ENCODE measurements at regions not wholly inside any gene's neighbourhood (a gene's known extent, or its start where the extent isn't known, plus 50 kb on each side); places are given as distances from the start of the nearest gene placed in this dataset.
"Not testable (repeated sequence)": the region's sequence is repeated elsewhere in the genome, so short reads cannot be mapped to it uniquely, and the experiment has no call there.

DNA sequence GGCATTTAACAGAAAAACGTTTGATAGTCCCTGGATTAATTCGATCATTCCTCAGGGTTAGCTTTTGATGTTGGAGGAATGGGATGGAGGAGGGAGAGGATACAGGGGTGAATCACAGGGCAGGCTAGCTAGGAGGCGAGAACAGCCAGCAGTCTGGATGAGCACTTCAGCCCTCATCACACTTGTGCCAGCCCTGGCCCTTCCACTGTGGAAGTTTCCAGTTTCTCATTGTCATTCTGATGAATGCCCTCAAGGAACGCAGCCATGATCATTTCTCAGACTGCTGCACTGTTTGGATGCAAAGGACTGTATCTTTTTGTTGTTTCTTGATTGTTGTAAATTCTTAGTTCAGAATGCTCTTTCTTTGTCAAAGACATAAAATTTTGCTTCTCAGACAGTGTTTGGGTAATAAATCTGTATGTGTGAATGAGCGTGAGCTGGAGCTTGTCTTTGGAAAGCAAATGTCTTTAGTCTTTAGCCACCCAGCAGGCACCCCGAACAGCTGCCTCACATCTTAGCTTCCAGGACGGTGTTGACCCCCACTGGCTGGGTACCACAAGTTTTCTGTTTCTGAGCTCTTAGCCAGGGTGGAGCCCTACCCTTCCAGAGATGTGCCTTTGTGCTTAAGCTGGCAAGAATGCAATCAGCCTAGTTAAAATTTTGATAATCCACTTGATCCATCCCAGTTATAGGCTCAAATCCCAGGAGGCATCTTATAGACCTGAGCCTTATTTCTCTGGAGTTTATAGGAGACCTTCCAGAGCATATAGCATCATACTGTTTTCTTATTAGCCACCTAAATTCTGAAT, 121.1 kb downstream of the PDCD6IP start:
- no peak for DNase-seq

DNA sequence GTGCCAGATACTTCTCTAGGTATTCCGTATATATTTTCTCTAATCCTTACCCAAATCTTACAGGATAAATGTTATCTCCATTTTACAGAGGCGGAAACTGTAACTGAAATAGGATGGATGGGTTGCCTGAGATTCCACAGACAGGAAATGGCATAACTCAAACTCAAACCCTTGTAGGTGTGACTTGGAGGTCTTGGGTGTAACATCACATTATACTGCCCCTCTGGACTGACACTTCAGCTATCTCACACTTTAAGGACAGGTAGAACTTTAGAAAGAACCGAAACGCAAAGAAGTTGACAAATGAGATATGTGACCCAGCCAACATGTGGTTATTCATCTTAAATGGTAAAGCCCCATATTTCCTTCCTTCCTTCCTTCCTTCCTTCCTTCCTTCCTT, 122.1 kb downstream of the PDCD6IP start:
- no peak for DNase-seq

GRCh38 chr3:33921608-33922007, 123.2 kb downstream of the PDCD6IP start:
- DNase-seq, result no peak

DNA sequence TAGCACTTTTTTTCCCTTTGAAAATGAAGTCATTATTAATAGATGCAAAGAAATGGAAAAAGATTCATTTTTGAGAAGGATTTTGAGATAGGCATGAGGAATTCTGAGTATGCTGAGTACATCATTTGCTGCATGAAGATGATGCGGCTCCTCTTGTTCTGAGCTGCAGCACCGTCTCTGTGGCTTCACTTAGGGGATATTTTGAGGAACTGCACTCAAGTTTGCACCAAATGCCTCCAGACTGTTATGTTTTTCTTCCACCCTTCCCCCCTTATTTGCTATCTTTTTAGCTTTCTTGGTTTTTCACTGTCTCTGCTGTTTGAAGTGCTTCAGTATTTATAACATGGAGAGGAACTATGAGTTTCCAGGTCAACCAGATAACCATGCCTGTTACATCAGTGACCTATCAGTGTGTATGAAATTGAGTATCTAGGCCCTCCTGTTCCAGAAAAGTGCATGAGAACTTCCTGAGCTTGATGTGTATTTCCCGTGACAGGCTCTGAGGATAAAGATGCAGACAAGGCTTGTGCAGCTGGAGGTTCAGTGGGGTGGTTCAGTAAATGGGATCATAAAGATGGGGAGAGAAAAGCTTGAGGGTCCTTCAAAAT, 128.7 kb downstream of the PDCD6IP start:
- DNase-seq, result no peak

DNA sequence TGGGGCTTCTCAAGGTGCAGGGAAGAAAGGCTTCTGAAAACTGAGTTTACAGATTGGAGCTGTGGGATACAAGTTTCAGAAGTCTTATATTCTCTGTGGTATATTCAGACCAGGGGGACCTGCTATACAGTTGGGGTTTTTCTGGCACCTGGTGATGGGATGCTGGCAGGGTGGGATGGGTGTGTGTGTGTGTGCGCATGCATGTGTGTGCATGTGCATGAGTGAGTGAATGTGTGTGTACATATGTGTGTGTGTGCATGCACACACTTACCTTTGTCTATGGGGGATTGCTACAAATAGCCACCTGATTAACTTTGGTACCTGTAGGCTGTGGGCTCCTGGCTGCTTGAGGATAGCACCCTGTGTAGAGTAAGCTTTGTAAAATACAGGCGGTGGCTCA, 131.4 kb downstream of the PDCD6IP start:
- DNase-seq, result no peak

GRCh38 chr3:33931512-33931911, 133.1 kb downstream of the PDCD6IP start:
- DNase-seq, result no peak

DNA sequence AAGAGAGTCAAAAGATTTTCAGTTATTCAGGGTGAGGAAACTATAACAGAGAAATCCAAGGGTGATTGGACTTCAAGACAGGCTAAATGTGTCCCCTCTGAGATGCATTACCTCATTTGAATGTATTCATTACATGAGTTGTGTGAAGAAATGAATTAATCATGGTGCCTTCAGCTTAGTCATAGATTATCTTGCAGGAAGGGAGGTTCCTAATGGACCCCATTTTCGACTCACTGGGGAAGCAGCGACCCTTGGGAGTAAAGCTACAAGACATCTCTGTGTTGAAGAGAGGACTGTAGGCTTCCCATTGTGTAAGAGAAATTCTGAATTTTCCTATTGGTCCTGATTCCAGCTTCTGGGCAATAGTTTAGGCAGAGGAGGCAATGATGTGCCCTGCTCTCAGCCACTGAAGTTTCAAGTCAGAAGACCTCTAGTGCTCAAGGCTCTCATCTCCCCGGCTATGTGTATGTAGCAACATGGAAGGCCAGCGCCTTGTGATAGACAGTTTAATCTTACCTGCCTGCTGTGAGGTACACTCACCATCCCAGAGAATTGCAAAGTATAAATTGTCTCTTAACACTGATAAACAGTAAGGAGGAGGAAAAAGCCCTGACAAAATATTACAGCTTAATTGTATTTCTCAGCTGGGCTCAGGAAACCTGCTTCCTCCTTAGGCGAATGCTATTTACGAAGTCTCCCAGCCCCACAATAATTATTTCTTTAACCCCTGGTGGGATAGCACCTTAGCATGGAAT, 133.8 kb downstream of the PDCD6IP start:
- DNase-seq, result no peak

- no peak for DNase-seq
Measured at GRCh38 chr3:33936171-33936920, 137.9 kb downstream of the PDCD6IP start.

DNA sequence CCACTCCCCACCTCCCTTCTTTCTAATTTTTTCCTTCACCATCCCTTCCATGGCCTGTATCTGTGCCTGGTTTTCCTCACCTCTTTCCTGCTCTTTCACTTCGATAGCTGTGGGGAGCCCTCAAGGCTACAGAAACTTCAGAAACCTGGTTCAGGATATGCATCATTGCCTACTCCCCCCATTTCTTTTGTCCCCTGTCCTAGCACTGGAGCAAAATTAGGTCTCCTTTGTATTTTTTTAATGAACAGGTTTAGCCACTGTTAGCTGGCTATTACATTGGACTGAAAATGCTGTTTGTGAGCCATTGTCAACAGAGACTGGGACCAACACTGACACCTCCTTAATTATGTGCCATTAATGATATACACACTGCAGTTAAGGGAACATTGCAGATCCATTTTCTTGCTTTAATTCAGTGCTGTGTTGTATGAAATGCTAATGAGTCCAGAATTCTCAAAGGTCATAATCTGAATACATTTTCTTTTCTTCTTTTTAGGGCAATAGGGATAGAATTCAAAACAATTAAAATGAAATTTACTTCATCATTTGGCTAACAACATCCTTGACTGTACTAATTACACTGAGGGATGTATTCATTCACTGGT, 138.6 kb downstream of the PDCD6IP start:
- no peak for DNase-seq

DNA sequence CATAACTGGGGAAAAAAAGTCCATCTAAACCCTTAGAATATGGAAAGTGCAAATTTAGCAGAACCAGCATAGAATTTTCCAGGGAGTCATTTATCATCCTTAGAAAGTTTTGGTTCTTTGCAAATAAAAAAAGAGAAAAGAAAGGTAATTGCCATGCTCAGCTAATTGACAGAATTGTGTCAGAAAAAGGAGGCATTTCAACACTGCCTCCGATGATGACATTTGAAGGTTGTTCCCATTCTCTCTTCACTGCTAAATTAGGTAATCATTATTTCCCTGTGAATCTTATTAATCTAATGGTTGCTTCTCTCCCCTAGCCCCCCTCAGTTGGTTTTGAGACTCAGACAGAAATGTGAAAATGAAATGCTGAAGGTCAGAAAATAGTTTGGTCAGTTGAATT, 139.2 kb downstream of the PDCD6IP start:
- DNase-seq, result no peak

DNA sequence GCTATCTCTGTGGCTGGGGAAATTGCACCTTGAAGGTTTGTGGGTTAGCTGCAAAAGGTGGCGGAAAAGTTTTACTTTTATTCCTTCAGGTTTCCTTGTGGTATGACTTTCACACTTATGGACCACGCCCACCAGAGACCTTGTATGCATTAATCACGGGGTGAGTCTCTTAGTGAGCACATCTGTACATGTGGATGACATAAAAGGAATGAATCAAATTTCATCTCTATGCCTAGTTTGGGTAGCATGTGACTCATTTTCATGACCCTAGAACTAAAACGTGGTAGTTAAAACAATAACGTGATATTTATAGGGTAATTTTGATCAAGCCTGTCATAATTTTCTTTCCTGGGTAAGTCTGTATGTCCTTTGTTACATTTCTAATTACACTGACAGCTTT, 141.7 kb downstream of the PDCD6IP start:
- no peak for DNase-seq

DNA sequence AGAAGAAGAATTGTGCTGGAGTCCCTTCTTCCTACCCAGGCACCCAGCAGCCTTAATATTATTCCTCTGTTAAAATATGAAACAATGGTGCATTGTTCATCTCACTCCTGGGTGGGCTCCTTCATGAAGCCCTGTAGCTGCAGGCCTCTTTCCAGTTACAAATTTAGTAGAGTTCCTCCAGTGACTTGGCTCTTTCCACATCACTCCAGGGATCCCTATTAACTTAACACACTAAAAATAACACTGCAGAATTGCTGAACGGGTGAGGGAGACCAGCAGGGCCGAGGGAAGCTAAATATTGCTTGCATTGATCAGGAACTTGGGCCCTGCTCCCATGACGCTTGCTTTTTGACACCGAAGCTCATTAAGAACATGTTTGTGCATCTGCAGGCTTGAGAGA, 142.3 kb downstream of the PDCD6IP start:
- DNase-seq, result no peak

DNA sequence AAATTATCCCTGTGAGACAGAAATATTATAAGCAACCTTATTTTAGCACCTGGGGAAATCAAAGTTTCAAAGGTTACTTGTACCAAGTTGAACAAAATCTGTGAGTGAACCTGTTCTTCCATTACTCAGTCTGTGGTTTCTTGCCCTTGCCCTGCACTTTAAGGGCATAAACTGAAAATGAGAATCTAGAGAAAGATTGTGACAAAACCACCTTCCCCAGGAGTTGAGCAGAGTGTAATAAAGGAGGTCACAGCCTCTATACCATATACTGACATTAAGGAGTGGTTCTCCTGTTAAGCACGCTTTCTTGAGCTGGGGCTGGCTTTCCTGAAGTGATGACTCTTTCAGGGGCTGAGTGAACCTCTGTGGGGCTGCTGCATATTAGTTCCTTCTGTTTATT, 143.4 kb downstream of the PDCD6IP start:
- no peak for DNase-seq

DNA sequence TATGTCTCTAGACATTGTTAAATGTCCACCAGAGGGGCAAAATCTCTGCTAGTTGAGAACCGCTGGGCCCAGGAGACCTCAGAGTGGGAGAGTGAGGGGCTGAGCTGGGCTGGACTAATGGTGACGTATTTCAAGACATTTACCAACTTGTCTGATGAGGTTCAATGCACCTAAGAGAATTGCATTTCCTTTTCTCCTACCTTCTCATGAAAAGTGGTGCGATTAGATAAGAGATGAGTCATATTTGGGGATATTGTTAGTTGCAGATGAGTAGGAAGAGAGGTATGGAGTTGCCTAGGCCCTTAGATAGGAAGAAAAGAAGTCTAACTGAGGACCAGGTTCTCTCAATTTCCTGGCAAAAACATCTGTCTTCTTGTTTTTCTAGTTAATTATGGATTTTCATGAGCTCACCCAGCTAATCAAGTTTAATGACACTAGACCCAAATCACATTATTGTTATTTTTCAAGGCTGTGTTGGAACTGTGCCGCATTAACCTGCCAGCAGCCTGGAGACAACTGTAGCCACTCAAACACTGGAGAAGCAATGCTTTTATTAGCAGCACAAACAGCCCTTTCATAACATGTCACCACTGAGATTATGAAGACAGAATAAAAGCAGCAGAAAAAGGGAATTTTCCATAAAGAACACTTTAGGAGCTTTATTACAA, 144.2 kb downstream of the PDCD6IP start:
- no peak for DNase-seq

GRCh38 chr3:33943277-33943676, 144.8 kb downstream of the PDCD6IP start:
- no peak for DNase-seq

GRCh38 chr3:33946612-33947011, 148.2 kb downstream of the PDCD6IP start:
- DNase-seq, result not testable (repeated sequence)

DNA sequence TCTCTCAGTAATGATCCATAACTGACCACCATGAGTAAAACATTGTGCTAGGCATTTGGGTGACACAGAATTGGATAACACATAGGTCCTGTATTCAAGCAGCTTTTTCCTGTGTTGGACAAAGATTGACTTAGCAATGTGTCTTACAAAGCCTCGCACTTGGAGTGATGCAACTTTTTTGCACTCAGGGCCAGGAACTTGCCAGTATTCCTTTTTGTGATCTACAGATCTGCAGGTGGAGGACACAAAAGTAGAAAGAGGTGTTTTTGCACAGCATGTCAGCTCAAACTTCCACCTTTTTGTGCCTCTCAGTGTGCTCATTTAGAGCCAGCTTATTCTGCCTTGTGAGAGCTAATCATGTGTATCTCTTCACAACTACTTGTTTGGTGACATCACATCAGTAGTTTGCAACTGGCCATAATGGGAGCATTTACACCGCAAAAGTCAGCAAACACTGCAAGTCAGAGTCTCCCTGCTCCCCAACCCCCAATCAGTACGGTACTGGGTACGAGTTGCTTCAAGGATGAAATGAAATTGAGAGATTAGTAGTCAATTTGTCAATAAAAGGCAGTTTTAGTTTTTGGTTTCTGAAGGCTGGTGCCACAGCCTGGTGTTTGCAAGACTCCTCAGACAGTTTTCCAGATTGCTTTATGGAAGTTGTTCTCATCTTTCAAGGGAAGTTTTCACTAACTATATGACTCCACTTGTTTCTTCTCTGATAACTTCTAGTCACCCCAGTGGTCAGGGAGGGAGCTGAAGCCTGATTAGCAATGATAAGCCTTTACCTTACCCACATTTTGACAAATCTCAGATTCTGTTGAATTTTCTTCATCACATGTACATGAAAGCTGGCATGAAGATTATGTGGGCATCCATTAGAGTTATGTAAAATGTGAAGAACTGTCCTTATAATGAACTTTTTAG, 149.1 kb downstream of the PDCD6IP start:
- no peak for DNase-seq

- DNase-seq, result no peak
Measured at GRCh38 chr3:33949074-33949473, 150.6 kb downstream of the PDCD6IP start.

DNA sequence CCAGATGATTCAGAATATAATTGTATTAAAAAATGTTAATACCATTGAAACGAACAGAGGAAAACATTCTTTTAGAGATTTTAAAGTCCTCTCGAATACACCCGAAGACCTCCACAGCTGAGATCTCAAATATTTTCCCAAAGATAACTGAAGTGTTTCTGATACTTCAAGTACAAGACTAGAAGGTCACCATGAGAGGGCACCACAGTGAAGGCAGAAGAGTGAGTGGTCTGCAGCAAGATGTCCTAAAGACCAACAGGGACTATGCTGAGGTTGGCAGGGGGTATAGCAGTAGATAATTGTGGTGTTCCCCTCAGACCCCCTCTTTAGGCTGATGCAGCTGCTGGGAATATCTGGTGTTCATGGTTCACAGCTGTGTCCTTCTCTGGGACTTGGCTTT, 156.5 kb downstream of the PDCD6IP start:
- no peak for DNase-seq

DNA sequence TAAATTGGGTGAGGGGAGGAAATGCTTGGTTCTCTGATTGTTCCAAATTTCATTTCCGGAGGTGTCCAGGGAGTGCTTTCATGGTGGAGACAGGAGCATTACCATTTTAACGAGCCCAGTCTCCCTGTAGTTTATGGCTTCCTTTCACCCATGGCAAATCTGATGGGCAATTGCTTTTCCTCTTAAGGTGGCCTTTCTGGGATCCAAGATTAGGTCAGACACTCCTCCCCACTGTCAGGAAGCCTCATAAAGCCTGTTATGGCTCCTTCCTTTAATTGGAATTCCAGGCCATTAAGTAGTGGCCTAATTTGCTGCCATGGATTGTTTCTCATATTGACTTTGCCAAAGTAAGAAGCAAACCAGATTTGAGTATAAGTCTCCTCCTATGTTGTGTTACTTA, 157.8 kb downstream of the PDCD6IP start:
- DNase-seq, result no peak

DNA sequence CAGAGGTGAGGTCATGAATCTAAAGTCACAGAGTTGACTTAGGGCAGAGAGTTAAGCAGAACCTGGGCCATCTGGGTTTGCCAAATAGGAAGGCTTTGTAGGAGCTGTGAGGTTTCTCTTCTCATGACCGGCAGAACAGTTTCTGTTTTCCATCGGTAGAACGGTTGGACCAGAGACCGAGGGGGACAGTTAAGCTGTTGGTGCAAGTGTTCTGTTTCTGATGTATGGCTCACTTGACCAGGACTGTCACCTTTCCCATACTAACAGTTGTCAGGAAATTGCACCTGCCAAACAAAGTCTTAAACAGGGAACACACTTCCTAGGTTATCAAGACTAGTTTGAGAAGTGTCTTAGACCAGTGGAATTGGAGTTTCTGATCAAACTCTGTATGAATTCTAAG, 158.3 kb downstream of the PDCD6IP start:
- no peak for DNase-seq

Measured in NCI-H2171 (cell line).